GM20000 (cell line): ENCODE measurements at regions not wholly inside any gene's neighbourhood (a gene's known extent, or its start where the extent isn't known, plus 50 kb on each side); places are given as distances from the start of the nearest gene placed in this dataset.

Experiments
- DNase-seq: peaks from one replicate; pipeline ENCODE4 v3.0.0; 2012; ENCODE audit warnings: low spot score
- CTCF ChIP-seq: IDR thresholded peaks from 2 replicates; pipeline ENCODE4 v1.5.1; 2012; ENCODE audit warnings: mild to moderate bottlenecking, control low read depth; ENCODE audit errors: extremely low read depth, missing control alignments

- no peak for DNase-seq
- no peak for TF ChIP-seq CTCF
Observed at GRCh38 chr20:60144404-60144803, 186.2 kb downstream of the CDH26 start.

GRCh38 chr20:60144974-60145527, 186.8 kb downstream of the CDH26 start:
- no peak for TF ChIP-seq CTCF
- no peak for DNase-seq

- no peak for DNase-seq
Observed at GRCh38 chr20:60147004-60147403, 188.8 kb downstream of the CDH26 start.

GRCh38 chr20:60148885-60149284, 190.7 kb downstream of the CDH26 start:
- DNase-seq, result no peak
- TF ChIP-seq CTCF, result no peak

More at GRCh38 chr20:60147004-60147403, 188.8 kb downstream of the CDH26 start:
- no peak for TF ChIP-seq CTCF

GRCh38 chr20:60152792-60153191, 194.6 kb downstream of the CDH26 start:
- DNase-seq, result no peak

GRCh38 chr20:60160451-60161145, 202.4 kb downstream of the CDH26 start:
- no peak for DNase-seq
- TF ChIP-seq CTCF, result no peak

More at GRCh38 chr20:60152792-60153191, 194.6 kb downstream of the CDH26 start:
- no peak for TF ChIP-seq CTCF

- TF ChIP-seq CTCF, result no peak
- no peak for DNase-seq
Observed at GRCh38 chr20:60167812-60168211, 209.6 kb downstream of the CDH26 start.
